Astrocyte (in vitro differentiated cells and primary cell): ENCODE measurements at regions not wholly inside any gene's neighbourhood (a gene's known extent, or its start where the extent isn't known, plus 50 kb on each side); places are given as distances from the start of the nearest gene placed in this dataset.

Source experiments
- DNase-seq: peaks from one replicate; pipeline ENCODE4 v3.0.0-alpha.2; 2010; ENCODE audit warnings: low read depth
- FAIRE-seq: peaks from 2 replicates; lab custom pipeline; 2011; peaks lifted over from hg19 to GRCh38; lab: Jason Lieb, UNC
- H2AFZ ChIP-seq: 2 replicates; pipeline ENCODE4 v1.6.0; 2012; ENCODE audit warnings: low read depth, low read length, inconsistent platforms
- H3K27ac ChIP-seq: 2 replicates; pipeline ENCODE4 v1.5.1; 2011; ENCODE audit warnings: low read depth, low read length, inconsistent platforms
- H3K27me3 ChIP-seq: 2 replicates; pipeline ENCODE4 v1.6.0; 2011; ENCODE audit warnings: low read length, inconsistent platforms; ENCODE audit not compliant: insufficient read depth
- H3K36me3 ChIP-seq: 2 replicates; pipeline ENCODE4 v1.5.1; 2011; ENCODE audit warnings: low read length, inconsistent platforms; ENCODE audit not compliant: insufficient read depth
- H3K4me1 ChIP-seq: 2 replicates; pipeline ENCODE4 v1.5.1; 2011; ENCODE audit warnings: low read length, inconsistent platforms; ENCODE audit not compliant: insufficient read depth
- H3K4me2 ChIP-seq: 2 replicates; pipeline ENCODE4 v1.6.0; 2012; ENCODE audit warnings: low read length, inconsistent platforms
- H3K4me3 ChIP-seq: 2 replicates; pipeline ENCODE4 v1.5.1; 2011; ENCODE audit warnings: low read depth, mild to moderate bottlenecking, low read length, inconsistent platforms; ENCODE audit not compliant: insufficient read depth
- H3K79me2 ChIP-seq: 2 replicates; pipeline ENCODE4 v1.6.0; 2012; ENCODE audit warnings: mild to moderate bottlenecking, low read length, inconsistent platforms; ENCODE audit not compliant: insufficient read depth
- H3K9ac ChIP-seq: 2 replicates; pipeline ENCODE4 v1.6.0; 2012; ENCODE audit warnings: mild to moderate bottlenecking, low read length, inconsistent platforms
- H3K9me3 ChIP-seq: 2 replicates; pipeline ENCODE4 v1.5.1; 2012; ENCODE audit warnings: low read depth, mild to moderate bottlenecking, low read length, inconsistent platforms; ENCODE audit not compliant: insufficient read depth
- H4K20me1 ChIP-seq: 2 replicates; pipeline ENCODE4 v1.6.0; 2012; ENCODE audit warnings: low read length, inconsistent platforms; ENCODE audit not compliant: insufficient read depth
- H3K27ac Mint-ChIP-seq: one replicate; pipeline ENCODE4 v1.8.0; 2021; ENCODE audit warnings: mild to moderate bottlenecking, mixed read lengths; ENCODE audit not compliant: unreplicated experiment
- H3K27me3 Mint-ChIP-seq: one replicate; pipeline ENCODE4 v1.8.0; 2021; ENCODE audit warnings: low read depth, mixed read lengths; ENCODE audit not compliant: unreplicated experiment
- H3K36me3 Mint-ChIP-seq: one replicate; pipeline ENCODE4 v1.8.0; 2021; ENCODE audit warnings: low read depth, mixed read lengths; ENCODE audit not compliant: unreplicated experiment
- H3K4me1 Mint-ChIP-seq: one replicate; pipeline ENCODE4 v1.8.0; 2021; ENCODE audit warnings: low read depth, mixed read lengths; ENCODE audit not compliant: unreplicated experiment
- H3K4me3 Mint-ChIP-seq: one replicate; pipeline ENCODE4 v1.8.0; 2021; ENCODE audit warnings: mild to moderate bottlenecking, moderate library complexity, mixed read lengths; ENCODE audit not compliant: unreplicated experiment
- H3K9me3 Mint-ChIP-seq: one replicate; pipeline ENCODE4 v1.8.0; 2021; ENCODE audit warnings: mild to moderate bottlenecking, mixed read lengths; ENCODE audit not compliant: unreplicated experiment
- EZH2 ChIP-seq: IDR thresholded peaks from 2 replicates; pipeline ENCODE4 v1.6.1; 2012; ENCODE audit warnings: mild to moderate bottlenecking, low read length, inconsistent platforms; ENCODE audit not compliant: insufficient read depth
- TF ChIP-seq, protein P1 (sequence below): IDR thresholded peaks from 2 replicates; pipeline ENCODE4 v1.5.1; 2011; ENCODE audit warnings: low read depth, mild to moderate bottlenecking, inconsistent platforms, low read length, moderate library complexity; ENCODE audit not compliant: insufficient read depth

DNA sequence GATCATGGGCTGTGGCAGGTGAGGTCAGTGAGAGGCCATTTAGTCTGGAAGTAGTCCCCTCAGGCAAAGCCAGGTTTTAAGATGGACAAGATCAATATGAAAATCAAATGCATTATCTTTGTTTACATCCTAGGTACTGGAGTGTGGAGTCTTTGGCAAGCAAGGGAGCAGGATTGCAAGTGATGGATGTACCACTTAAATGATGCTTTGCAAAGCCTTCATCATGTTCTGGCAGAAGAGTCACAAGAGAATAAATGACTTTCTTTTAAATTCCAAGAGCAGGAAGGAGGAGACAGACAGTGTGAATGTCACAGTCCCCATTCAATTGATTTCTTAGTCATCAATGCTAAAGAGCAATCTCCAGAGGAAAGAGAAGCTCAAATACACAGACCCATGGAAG lies 908.3 kb downstream of the FAM181B start:
- no peak for FAIRE-seq
- Histone ChIP-seq H3K4me3 (no peak overlapping the region), H3K27me3 (no peaks in the 10 kb centered on the region), H4K20me1 (no peaks in the 10 kb centered on the region), H3K27ac (no peak overlapping the region), H3K9me3 (no peaks in the 10 kb centered on the region), H2AFZ (no peak overlapping the region), H3K36me3 (no peaks in the 10 kb centered on the region), H3K79me2 (no peaks in the 10 kb centered on the region), H3K4me1 (no peaks in the 10 kb centered on the region), H3K9ac (no peak overlapping the region), H3K4me2 (no peak overlapping the region)
- Mint-ChIP-seq H3K36me3 (no peaks in the 10 kb centered on the region), H3K9me3 (no peaks in the 10 kb centered on the region), H3K4me1 (peaks cover 9% of the 10 kb centered on the region), H3K4me3 (no peak overlapping the region), H3K27me3 (no peaks in the 10 kb centered on the region), H3K27ac (no peak overlapping the region)
- no peak for DNase-seq
- TF ChIP-seq, protein P1, sequence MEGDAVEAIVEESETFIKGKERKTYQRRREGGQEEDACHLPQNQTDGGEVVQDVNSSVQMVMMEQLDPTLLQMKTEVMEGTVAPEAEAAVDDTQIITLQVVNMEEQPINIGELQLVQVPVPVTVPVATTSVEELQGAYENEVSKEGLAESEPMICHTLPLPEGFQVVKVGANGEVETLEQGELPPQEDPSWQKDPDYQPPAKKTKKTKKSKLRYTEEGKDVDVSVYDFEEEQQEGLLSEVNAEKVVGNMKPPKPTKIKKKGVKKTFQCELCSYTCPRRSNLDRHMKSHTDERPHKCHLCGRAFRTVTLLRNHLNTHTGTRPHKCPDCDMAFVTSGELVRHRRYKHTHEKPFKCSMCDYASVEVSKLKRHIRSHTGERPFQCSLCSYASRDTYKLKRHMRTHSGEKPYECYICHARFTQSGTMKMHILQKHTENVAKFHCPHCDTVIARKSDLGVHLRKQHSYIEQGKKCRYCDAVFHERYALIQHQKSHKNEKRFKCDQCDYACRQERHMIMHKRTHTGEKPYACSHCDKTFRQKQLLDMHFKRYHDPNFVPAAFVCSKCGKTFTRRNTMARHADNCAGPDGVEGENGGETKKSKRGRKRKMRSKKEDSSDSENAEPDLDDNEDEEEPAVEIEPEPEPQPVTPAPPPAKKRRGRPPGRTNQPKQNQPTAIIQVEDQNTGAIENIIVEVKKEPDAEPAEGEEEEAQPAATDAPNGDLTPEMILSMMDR, result no peak
- TF ChIP-seq EZH2, result no peak

DNA sequence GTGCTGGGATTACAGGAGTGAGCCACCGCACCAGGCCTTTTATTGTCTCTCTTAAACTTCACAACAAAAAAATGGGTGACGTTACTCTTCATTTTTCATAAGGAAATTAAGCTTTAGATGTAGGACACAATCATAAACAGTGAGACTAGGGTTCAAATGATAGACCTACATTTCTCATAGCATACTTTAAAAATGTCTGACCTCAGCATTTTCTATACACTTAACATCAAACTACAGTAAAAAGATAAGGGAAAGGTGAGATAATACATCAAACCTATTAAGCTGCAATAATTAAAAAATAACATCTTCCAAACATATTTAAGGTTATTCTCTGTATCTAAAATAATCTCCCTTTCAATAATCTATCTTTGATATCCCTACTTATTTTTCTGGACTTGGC lies 914.2 kb downstream of the FAM181B start:
- no peak overlapping the region for H2AFZ ChIP-seq
- no peaks in the 10 kb centered on the region for H3K27me3 ChIP-seq
- no peaks in the 10 kb centered on the region for H3K36me3 Mint-ChIP-seq
- H3K9ac ChIP-seq, result no peak overlapping the region
- H3K4me3 Mint-ChIP-seq, result no peak overlapping the region
- no peak overlapping the region for H3K4me2 ChIP-seq
- H3K79me2 ChIP-seq, result no peaks in the 10 kb centered on the region
- TF ChIP-seq EZH2, result no peak
- TF ChIP-seq, protein P1, result no peak
- no peak for DNase-seq
- no peak overlapping the region for H3K27ac ChIP-seq
- no peaks in the 10 kb centered on the region for H3K36me3 ChIP-seq
- H3K4me1 Mint-ChIP-seq, result no peaks in the 10 kb centered on the region
- H3K27me3 Mint-ChIP-seq, result no peaks in the 10 kb centered on the region
- no peaks in the 10 kb centered on the region for H3K9me3 ChIP-seq
- no peaks in the 10 kb centered on the region for H3K9me3 Mint-ChIP-seq
- no peak overlapping the region for H3K27ac Mint-ChIP-seq
- no peaks in the 10 kb centered on the region for H4K20me1 ChIP-seq
- H3K4me1 ChIP-seq, result no peaks in the 10 kb centered on the region
- no peak overlapping the region for H3K4me3 ChIP-seq
- FAIRE-seq, result no peak

DNA sequence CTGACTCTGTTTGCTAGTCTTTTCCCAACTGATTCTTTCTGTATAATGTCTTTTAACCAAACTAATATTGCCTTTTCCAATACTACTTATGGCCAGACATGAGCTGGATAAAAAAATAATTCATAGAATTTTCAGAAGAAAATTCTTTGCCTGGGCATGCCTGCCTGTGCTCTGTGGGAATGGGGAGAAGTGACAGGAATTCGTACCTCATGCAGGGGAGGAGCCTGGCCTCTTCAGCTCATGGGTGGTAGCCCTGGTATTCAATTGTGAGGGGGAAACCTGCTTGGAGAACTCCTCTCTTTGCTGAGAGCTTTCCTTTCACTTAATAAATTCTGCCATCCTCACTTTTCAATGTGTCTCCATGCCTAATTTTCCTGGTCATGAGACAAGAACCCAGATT lies 928.8 kb downstream of the FAM181B start:
- no peaks in the 10 kb centered on the region for H3K27me3 ChIP-seq
- no peaks in the 10 kb centered on the region for H3K4me1 ChIP-seq
- Mint-ChIP-seq H3K4me3 (no peak overlapping the region), H3K36me3 (peaks cover 2% of the 10 kb centered on the region), H3K9me3 (no peaks in the 10 kb centered on the region), H3K27me3 (no peaks in the 10 kb centered on the region), H3K4me1 (peaks cover 2% of the 10 kb centered on the region), H3K27ac (no peak overlapping the region)
- H3K79me2 ChIP-seq, result no peaks in the 10 kb centered on the region
- no peak for DNase-seq
- no peak overlapping the region for H2AFZ ChIP-seq
- no peak overlapping the region for H3K4me3 ChIP-seq
- no peak for TF ChIP-seq EZH2
- TF ChIP-seq, protein P1, result no peak
- H3K36me3 ChIP-seq, result no peaks in the 10 kb centered on the region
- H4K20me1 ChIP-seq, result no peaks in the 10 kb centered on the region
- no peaks in the 10 kb centered on the region for H3K9me3 ChIP-seq
- H3K4me2 ChIP-seq, result no peak overlapping the region
- H3K27ac ChIP-seq, result no peak overlapping the region
- no peak overlapping the region for H3K9ac ChIP-seq
- FAIRE-seq, result no peak
